GM18502 (cell line): ENCODE measurements at regions not wholly inside any gene's neighbourhood (a gene's known extent, or its start where the extent isn't known, plus 50 kb on each side); places are given as distances from the start of the nearest gene placed in this dataset.

Experiments
- ATAC-seq: cut with Tn5 transposase; IDR thresholded peaks from one replicate; pipeline ENCODE4 v1.9.1; 2021; ENCODE audit warnings: mild to moderate bottlenecking; ENCODE audit not compliant: unreplicated experiment, poor library complexity

- no peak for ATAC-seq
Observed at GRCh38 chr20:58112017-58112781, 116.3 kb downstream of the ANKRD60 start.

GRCh38 chr20:58111310-58112016, 117.0 kb downstream of the ANKRD60 start:
- ATAC-seq: no peak

- no peak for ATAC-seq
Observed at GRCh38 chr20:58109918-58110635, 118.4 kb downstream of the ANKRD60 start.

GRCh38 chr20:58109126-58109880, 119.2 kb downstream of the ANKRD60 start:
- ATAC-seq: no peak

- ATAC-seq: no peak
Observed at GRCh38 chr20:58107533-58107932, 120.9 kb downstream of the ANKRD60 start.

- no peak for ATAC-seq
Observed at GRCh38 chr20:58106143-58106750, 122.2 kb downstream of the ANKRD60 start.

GRCh38 chr20:58103961-58104360, 124.5 kb downstream of the ANKRD60 start:
- no peak for ATAC-seq

GRCh38 chr20:58103517-58103904, 124.9 kb downstream of the ANKRD60 start:
- ATAC-seq: no peak

- ATAC-seq: no peak
Observed at GRCh38 chr20:58102744-58103516, 125.5 kb downstream of the ANKRD60 start.

- ATAC-seq: no peak
Observed at GRCh38 chr20:58102261-58102660, 126.2 kb downstream of the ANKRD60 start.

GRCh38 chr20:58100731-58101356, 127.6 kb downstream of the ANKRD60 start:
- no peak for ATAC-seq

- no peak for ATAC-seq
Observed at GRCh38 chr20:58099956-58100730, 128.3 kb downstream of the ANKRD60 start.

GRCh38 chr20:58099291-58099935, 129.0 kb downstream of the ANKRD60 start:
- ATAC-seq: no peak

GRCh38 chr20:58098571-58098970, 129.9 kb downstream of the ANKRD60 start:
- ATAC-seq: no peak

- no peak for ATAC-seq
Observed at GRCh38 chr20:58097943-58098342, 130.5 kb downstream of the ANKRD60 start.

- no peak for ATAC-seq
Observed at GRCh38 chr20:58097429-58097828, 131.0 kb downstream of the ANKRD60 start.

GRCh38 chr20:58096880-58097423, 131.5 kb downstream of the ANKRD60 start:
- no peak for ATAC-seq
